GM21619 (cell line): ENCODE measurements at regions not wholly inside any gene's neighbourhood (a gene's known extent, or its start where the extent isn't known, plus 50 kb on each side); places are given as distances from the start of the nearest gene placed in this dataset.

Source experiments
- ATAC-seq: cut with Tn5 transposase; IDR thresholded peaks from one replicate; pipeline ENCODE4 v1.9.1; 2021; ENCODE audit not compliant: unreplicated experiment

DNA sequence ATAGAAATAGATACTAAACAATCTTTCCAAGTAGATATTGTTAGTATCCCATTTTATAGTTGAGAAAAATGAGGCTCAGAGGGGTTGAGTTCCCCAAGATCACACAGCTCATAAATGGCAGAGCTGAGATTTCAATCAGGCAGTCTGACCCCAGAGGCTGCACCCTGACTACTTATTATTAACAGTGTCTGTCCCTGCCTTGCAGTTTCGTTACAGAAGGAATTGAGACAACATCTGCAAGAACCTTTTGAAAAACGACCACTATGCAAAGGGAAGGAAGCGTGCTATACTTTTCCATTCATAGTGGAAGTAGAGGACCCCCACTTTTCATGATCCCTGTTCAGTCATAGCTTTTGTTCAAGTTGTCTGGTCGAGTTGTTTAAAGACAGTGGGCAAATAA is 53.2 kb upstream of the SEC11C start:
- no peak for ATAC-seq

DNA sequence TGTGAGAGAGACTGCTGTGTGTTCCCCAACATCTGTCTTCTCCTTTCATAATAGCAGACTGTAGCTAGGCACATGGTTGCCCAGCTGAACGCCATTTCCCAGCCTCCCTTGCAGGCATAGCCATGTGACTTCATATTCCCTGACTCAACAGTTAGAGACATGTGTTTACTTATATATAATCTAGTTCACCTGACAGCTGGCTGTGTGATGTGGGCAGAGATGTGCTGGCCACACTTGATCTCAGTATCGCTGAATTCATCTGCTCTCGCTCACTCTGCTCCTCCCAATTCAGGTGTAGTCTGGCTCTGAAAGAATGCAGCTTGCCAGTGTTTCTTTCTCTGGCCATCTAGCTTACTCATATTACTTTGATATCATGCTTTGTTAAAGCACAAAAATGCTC is 52.3 kb upstream of the SEC11C start:
- no peak for ATAC-seq
